ENCODE measurements at regions not wholly inside any gene's neighbourhood (a gene's known extent, or its start where the extent isn't known, plus 50 kb on each side); places are given as distances from the start of the nearest gene placed in this dataset.

DNA sequence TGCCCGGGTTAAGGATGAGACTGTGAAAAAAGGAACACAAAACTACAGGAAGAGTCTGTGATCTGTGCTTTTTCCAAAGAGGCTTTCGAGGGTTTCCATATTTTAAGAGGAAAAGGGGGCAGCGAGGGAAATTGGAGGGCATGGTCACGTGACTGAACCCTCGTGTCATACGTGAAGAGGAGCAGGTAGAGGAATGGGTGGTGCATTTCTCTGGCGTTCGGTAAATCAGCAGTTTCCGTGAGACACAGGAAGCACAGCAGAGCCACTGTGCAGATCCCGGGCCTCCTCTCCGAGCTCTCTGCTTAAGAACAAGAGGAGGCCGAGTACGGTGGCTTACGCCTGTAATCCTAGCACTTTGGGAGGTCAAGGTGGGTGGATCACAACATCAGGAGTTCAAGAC lies 219.7 kb downstream of the NDUFA10 start:
- H3K4me3 ChIP-seq (ENCODE audit: low read length) = no peak overlapping the region
- no peak for TF ChIP-seq CTCF (IDR thresholded peaks at IDR 0.05; ENCODE audit: insufficient read depth, low read depth, low read length, missing control alignments)
- DNase-seq (ENCODE audit: low read depth) = no peak

DNA sequence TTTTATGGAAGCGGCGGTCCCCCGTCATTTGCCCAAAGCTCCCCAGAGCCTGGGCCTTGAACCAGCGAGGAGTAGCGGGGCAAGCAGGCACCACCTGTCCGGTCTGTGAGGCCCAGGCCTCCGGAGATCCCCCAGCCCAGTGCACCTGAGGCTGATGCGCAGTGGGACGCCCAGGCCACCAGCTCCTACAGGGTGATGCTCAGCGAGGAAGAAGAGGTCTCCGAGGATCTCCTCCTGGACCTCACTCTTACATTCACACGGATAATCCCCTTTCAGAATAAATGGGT lies 220.2 kb downstream of the NDUFA10 start:
- no peak for TF ChIP-seq CTCF (IDR thresholded peaks at IDR 0.05; ENCODE audit: insufficient read depth, low read depth, low read length, missing control alignments)
- no peak overlapping the region for H3K4me3 ChIP-seq (ENCODE audit: low read length)
- no peak for DNase-seq (ENCODE audit: low read depth)

DNA sequence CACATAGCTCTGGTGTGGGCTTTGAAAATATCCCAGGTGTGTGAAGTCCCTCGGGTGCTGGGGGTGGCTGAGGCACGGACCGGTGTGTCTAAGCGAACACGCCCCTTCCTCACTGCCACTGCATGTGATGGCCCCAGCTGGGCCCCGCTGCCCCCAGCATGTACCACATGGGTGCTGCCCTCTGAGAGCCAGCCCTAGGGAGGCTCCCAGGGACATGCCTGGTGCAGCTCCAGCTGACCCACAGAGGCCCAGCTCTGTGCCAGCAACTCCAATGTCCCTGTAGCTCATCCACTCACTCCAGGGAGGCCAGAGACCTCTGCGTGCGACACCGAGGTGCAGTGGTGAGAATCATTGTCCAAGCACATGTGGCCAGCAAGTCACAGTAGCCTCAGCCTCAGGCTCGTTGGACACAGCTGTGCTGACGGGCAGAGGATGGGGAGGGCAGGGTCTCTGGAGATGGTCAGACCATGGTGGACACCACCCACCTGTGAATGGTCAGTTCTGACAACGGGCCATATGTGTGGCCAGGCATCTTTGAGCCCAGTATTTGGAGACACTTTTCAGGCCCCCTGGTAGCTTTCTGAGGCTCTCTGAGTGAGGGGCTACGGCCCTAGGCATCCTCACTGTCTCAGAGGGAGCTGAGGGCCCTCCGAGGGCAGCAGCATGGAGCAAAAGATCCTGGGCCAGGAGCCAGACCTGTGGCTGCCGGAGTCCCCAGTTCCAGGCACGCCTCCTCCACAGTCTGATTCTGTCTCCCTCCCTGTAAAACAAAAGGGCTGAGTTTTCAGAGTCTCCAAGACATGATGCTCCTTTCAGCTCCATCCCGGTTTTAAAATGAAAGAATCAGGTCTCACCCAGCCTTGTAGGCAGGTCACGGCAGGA lies 220.7 kb downstream of the NDUFA10 start:
- DNase-seq (ENCODE audit: low read depth) = no peak
- TF ChIP-seq CTCF (IDR thresholded peaks at IDR 0.05; ENCODE audit: insufficient read depth, low read depth, low read length, missing control alignments) = no peak
- H3K4me3 ChIP-seq (ENCODE audit: low read length) = no peak overlapping the region

GRCh38 chr2:239803766-239804115 lies 221.4 kb downstream of the NDUFA10 start:
- no peak for DNase-seq (ENCODE audit: low read depth)
- no peak overlapping the region for H3K4me3 ChIP-seq (ENCODE audit: low read length)
- no peak for TF ChIP-seq CTCF (IDR thresholded peaks at IDR 0.05; ENCODE audit: insufficient read depth, low read depth, low read length, missing control alignments)

- no peak for TF ChIP-seq CTCF (IDR thresholded peaks at IDR 0.05; ENCODE audit: insufficient read depth, low read depth, low read length, missing control alignments)
- no peak overlapping the region for H3K4me3 ChIP-seq (ENCODE audit: low read length)
- no peak for DNase-seq (ENCODE audit: low read depth)
Measured at GRCh38 chr2:239803102-239803765, 221.9 kb downstream of the NDUFA10 start.

- no peak for TF ChIP-seq CTCF (IDR thresholded peaks at IDR 0.05; ENCODE audit: insufficient read depth, low read depth, low read length, missing control alignments)
- no peak overlapping the region for H3K4me3 ChIP-seq (ENCODE audit: low read length)
- no peak for DNase-seq (ENCODE audit: low read depth)
Measured at GRCh38 chr2:239802185-239802649, 222.9 kb downstream of the NDUFA10 start.
